ENCODE measurements at regions not wholly inside any gene's neighbourhood (a gene's known extent, or its start where the extent isn't known, plus 50 kb on each side); places are given as distances from the start of the nearest gene placed in this dataset.

- TF ChIP-seq EZH2phosphoT487 (IDR thresholded peaks at IDR 0.05; ENCODE audit: unreplicated experiment) (no peak), CTCF (conservative IDR thresholded peaks at IDR 0.05; ENCODE audit: low read depth in 2 of 2) (no peak), JUNB (IDR thresholded peaks at IDR 0.05; ENCODE audit: unreplicated experiment) (no peak), ZNF114 (CRISPR knock-in tag; IDR thresholded peaks at IDR 0.05) (no peak), CREB1 (CRISPR knock-in tag; IDR thresholded peaks at IDR 0.05; ENCODE audit: low read depth) (no peak), POLR2AphosphoS5 (IDR thresholded peaks at IDR 0.05; ENCODE audit: low read depth) (no peak)
Observed at GRCh38 chr1:5318143-5318816, 663.9 kb downstream of the AJAP1 start.
